ENCODE measurements at regions not wholly inside any gene's neighbourhood (a gene's known extent, or its start where the extent isn't known, plus 50 kb on each side); places are given as distances from the start of the nearest gene placed in this dataset.

GRCh38 chr16:79475841-79476240, 124.7 kb downstream of the MAF start:
- ATAC-seq (no peak), DNase-seq (no peak)
- no peak overlapping the region for H3K27ac ChIP-seq
- H3K27me3 ChIP-seq, result no peaks in the 10 kb centered on the region
- H3K9me3 ChIP-seq, result no peaks in the 10 kb centered on the region
- H3K36me3 ChIP-seq, result no peaks in the 10 kb centered on the region
- TF ChIP-seq CTCF (IDR thresholded peaks at IDR 0.05), result no peak
- H3K4me3 ChIP-seq, result no peak overlapping the region
- no peaks in the 10 kb centered on the region for H3K4me1 ChIP-seq
- intact Hi-C loops (cut with DNase I), result no loop called here

- Histone ChIP-seq H3K27ac (no peak overlapping the region), H3K4me3 (no peak overlapping the region), H3K27me3 (no peaks in the 10 kb centered on the region), H3K9me3 (no peaks in the 10 kb centered on the region), H3K36me3 (no peaks in the 10 kb centered on the region), H3K4me1 (no peaks in the 10 kb centered on the region)
- ATAC-seq, result no peak
- intact Hi-C loops (cut with DNase I), result no loop called here
- no peak for TF ChIP-seq CTCF (IDR thresholded peaks at IDR 0.05)
- no peak for DNase-seq
These were observed 127.1 kb downstream of the MAF start for GRCh38 chr16:79473456-79473855.

GRCh38 chr16:79472426-79472825, 128.1 kb downstream of the MAF start:
- Histone ChIP-seq H3K4me3 (no peak overlapping the region), H3K27ac (no peak overlapping the region), H3K4me1 (no peaks in the 10 kb centered on the region), H3K36me3 (no peaks in the 10 kb centered on the region), H3K27me3 (no peaks in the 10 kb centered on the region), H3K9me3 (no peaks in the 10 kb centered on the region)
- intact Hi-C loops (cut with DNase I), result no loop called here
- DNase-seq (no peak), ATAC-seq (no peak)
- no peak for TF ChIP-seq CTCF (IDR thresholded peaks at IDR 0.05)

GRCh38 chr16:79469999-79470398, 130.5 kb downstream of the MAF start:
- TF ChIP-seq CTCF (IDR thresholded peaks at IDR 0.05), result no peak
- Histone ChIP-seq H3K9me3 (no peaks in the 10 kb centered on the region), H3K4me1 (no peaks in the 10 kb centered on the region), H3K36me3 (no peaks in the 10 kb centered on the region), H3K4me3 (no peak overlapping the region), H3K27ac (no peak overlapping the region), H3K27me3 (no peaks in the 10 kb centered on the region)
- DNase-seq (no peak), ATAC-seq (peak; percentile 66)
- intact Hi-C loops (cut with DNase I), result no loop called here

- DNase-seq (no peak), ATAC-seq (no peak)
- no peak for TF ChIP-seq CTCF (IDR thresholded peaks at IDR 0.05)
- intact Hi-C loops (cut with DNase I), result no loop called here
- H3K36me3 ChIP-seq, result no peaks in the 10 kb centered on the region
- H3K27ac ChIP-seq, result no peak overlapping the region
- no peaks in the 10 kb centered on the region for H3K9me3 ChIP-seq
- H3K4me1 ChIP-seq, result no peaks in the 10 kb centered on the region
- no peaks in the 10 kb centered on the region for H3K27me3 ChIP-seq
- no peak overlapping the region for H3K4me3 ChIP-seq
These were observed 131.9 kb downstream of the MAF start for GRCh38 chr16:79468631-79469030.

- intact Hi-C loops (cut with DNase I), result no loop called here
- no peak overlapping the region for H3K27ac ChIP-seq
- TF ChIP-seq CTCF (IDR thresholded peaks at IDR 0.05), result no peak
- DNase-seq, result no peak
- H3K36me3 ChIP-seq, result no peaks in the 10 kb centered on the region
- ATAC-seq, result no peak
- no peaks in the 10 kb centered on the region for H3K27me3 ChIP-seq
- H3K4me1 ChIP-seq, result no peaks in the 10 kb centered on the region
- no peaks in the 10 kb centered on the region for H3K9me3 ChIP-seq
- H3K4me3 ChIP-seq, result no peak overlapping the region
These were observed 132.4 kb downstream of the MAF start for GRCh38 chr16:79468121-79468552.
